HG03095 (cell line): ENCODE measurements at regions not wholly inside any gene's neighbourhood (a gene's known extent, or its start where the extent isn't known, plus 50 kb on each side); places are given as distances from the start of the nearest gene placed in this dataset.
"Not testable (repeated sequence)": the region's sequence is repeated elsewhere in the genome, so short reads cannot be mapped to it uniquely, and the experiment has no call there.

Experiments
- ATAC-seq: cut with Tn5 transposase; IDR thresholded peaks from one replicate; pipeline ENCODE4 v1.9.1; 2021; ENCODE audit warnings: moderate library complexity; ENCODE audit not compliant: unreplicated experiment

GRCh38 chr4:126604268-126604867 lies 1028.4 kb upstream of the INTU start:
- no peak for ATAC-seq

DNA sequence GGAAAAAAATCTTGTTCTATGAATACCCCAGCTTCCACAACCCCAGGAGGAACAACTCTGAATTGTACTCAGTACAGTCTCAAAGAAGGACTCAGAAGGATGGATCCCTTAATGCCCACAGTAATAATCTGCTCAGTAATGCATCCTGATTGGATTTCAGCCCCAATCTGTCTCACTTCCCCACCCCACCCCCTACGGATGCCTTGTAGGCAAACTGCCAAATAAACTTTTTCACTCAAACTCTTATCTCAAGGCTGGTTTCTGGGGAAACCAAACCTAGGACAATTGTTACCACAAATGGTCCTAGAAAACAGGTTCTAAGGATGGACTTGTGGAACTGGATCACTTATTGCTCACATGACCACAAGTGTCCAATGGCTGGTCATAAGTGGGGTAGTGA lies 1021.8 kb upstream of the INTU start:
- no peak for ATAC-seq

DNA sequence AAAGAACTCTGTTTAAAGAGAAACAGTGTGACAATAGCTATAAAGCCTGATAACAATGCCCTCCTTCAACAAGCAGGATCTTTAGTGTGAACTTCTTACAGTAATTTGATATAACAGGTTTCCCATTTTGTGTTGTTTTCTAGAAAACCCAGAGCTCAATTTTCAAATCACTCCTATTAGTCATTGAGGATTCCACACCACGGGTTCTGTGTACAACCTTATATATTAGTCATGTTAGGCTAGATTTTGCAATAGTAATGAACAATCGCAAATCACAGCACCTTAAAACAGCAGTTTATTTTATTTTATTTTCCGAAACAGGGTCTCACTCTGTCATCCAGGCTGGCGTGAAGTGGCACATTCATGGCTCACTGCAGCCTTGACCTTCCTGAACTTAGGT lies 1020.9 kb upstream of the INTU start:
- no peak for ATAC-seq

GRCh38 chr4:126614356-126614855 lies 1018.4 kb upstream of the INTU start:
- ATAC-seq = no peak

GRCh38 chr4:126616795-126617194 lies 1016.0 kb upstream of the INTU start:
- no peak for ATAC-seq

- ATAC-seq = no peak
Measured at GRCh38 chr4:126627255-126627654, 1005.5 kb upstream of the INTU start.

DNA sequence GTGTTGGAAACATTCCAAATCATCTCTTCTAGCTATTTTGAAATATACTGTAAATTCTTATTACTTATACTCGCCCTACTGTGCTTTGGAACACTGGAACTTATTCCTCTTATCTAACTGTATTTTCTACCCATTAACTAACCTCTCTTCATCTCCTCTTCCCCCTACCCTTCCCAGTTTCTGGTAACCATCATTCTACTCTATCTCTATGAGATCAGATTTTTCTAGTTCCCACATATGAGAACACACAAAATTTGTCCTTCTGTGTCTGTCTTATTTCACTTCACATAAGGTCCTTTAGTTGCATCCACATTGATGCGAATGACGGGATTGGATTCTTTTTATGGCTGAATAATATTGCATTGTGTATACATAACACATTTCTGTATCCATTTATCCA lies 1003.8 kb upstream of the INTU start:
- no peak for ATAC-seq

GRCh38 chr4:126630230-126630629 lies 1002.5 kb upstream of the INTU start:
- no peak for ATAC-seq

DNA sequence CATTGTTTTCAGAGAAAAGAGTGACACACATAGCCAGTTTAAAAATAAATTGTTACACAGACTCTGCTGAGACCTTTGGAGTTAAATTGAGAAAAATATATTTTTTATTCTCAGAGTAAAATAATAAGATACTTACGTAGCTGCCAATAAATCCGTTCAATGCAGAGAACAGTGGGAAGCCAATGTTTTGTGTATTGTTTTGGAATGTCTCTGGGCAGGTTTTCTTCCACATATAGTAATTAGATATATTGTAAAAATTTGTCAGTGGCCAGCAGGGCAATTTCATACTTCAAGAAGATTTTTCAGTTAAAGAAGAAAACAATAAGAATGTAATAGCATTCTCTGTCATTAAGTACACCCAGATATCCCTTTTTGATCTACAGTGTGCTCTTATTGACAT lies 999.5 kb upstream of the INTU start:
- ATAC-seq = no peak

GRCh38 chr4:126637706-126638105 lies 995.1 kb upstream of the INTU start:
- ATAC-seq = no peak

- no peak for ATAC-seq
Measured at GRCh38 chr4:126647320-126647719, 985.4 kb upstream of the INTU start.

GRCh38 chr4:126647756-126648397 lies 984.9 kb upstream of the INTU start:
- no peak for ATAC-seq

GRCh38 chr4:126658411-126658810 lies 974.3 kb upstream of the INTU start:
- no peak for ATAC-seq

GRCh38 chr4:126661194-126661593 lies 971.6 kb upstream of the INTU start:
- no peak for ATAC-seq

DNA sequence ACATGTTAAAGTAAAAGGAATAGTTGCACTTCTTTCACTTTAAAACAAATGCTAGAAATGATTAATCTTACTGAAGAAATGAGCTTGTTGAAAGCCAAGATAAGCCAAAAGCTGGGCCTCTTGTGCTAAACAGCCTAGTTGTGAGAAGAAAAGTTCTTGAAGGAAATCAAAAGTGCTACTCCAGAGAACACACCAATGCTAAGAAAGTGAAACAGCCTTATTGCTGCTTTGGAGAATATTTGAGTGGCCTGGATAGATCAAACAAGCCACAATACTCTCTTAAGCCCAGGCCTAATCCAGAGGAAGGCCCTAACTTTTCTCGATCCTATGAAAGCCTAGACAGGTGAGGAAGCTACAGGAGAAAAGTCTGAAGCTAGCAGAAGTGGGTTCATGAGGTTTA lies 967.9 kb upstream of the INTU start:
- no peak for ATAC-seq

- ATAC-seq = not testable (repeated sequence)
Measured at GRCh38 chr4:126670038-126670437, 962.7 kb upstream of the INTU start.

DNA sequence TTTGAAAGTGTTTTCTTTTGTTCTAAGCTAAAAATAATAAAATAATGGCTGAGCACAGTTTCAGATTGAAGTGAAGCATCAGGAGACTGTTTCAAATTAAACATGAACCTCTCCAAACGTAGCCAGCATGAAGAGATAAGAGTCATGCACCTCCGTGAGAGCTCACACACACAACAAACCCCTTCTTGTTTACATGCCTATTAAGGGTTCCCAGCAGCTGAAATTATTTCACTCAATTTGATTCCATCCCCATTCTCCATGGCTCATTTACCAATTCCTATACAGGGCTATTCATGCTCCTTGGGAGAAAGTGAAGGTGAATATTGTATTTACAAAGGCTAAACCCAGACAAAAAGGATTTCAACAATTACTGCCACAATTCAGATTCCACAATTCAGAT lies 954.1 kb upstream of the INTU start:
- no peak for ATAC-seq

- ATAC-seq = no peak
Measured at GRCh38 chr4:126679303-126679702, 953.5 kb upstream of the INTU start.

DNA sequence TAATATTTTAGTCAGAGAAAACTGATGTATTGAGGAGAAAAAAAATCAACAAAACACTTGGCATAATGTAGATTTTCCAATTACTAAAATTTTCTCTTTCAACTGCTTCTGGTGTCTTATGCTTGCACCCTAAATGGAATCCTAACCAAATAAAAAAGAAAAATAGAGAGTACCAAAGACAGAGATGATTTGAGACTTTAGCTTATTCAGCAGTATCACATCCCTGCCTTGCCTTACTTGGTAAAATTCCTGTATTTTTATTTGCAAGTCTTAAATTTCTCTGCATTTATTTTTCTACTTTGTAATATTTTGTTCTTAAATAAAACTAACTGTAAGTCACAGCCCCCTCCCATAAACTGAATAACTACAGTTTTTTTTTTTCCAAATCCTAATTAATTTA lies 950.5 kb upstream of the INTU start:
- ATAC-seq = no peak

DNA sequence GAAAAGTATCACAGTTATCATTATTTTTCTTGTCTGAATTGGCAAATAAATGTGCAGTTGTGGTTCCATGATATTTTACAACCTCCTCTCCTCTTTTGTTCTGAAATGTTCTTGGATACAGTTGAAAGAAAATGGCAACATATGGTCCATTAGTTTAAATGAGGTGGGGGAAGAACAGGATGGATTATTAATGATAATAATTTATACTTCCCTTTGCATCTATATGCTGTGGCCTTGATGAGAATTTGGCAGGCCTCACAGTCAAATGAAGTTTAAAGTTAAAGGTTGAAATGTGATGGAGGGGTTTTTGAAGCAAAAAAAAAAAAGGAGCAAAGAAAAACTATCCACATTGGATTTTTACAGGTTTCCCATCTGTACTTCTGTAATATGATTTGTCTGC lies 946.3 kb upstream of the INTU start:
- ATAC-seq = no peak

DNA sequence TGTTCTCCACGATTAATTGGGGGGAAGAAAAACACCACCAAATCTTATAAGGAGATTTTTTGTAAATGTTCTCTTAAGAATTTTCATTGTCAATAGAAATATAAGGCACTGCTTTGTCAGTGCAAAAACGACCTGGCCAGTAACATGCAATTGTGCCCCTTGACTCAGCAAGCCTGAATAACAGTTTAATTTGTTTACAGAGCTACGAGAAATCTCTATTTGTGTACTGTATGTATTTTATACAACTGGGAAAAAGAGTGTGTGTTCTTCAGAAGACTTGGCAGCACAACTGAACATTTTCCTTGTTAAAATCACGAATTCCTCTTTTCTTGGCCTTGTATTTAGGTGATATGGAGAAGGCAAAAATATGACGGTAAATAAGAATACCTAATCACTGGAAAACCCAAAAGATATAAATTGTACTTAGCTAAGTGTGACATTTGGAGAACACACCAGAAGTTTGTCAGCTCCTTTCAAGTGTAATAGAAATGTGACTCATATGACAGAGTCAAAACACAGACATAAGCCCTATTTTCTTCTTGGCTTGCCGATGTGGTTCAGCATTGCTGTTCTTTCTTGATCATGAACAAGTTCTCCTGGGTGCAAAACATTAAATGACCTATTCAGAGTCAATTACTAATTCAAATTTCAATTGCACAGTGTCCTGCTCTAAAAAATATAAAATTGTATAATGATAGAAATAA lies 945.0 kb upstream of the INTU start:
- ATAC-seq = no peak

DNA sequence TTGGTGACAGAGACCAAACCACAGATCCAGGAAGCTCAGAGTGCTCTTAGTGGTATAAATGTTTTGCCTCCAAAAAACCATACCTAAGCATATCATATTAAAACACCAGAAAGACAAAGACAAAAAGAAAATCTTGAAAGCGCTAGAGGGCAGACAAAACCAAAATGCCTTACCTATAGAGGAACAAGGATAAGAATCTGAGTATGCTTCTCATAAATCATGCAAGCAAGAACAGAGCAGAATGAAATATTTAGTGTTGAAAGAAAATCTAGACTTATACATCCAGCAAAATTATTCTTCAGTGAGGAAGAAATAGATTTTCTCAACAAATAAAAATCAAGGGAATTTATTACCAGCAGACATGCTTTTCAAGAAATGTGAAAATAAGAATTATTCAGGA lies 941.0 kb upstream of the INTU start:
- no peak for ATAC-seq
